Type B pancreatic cell (in vitro differentiated cells): ENCODE measurements at regions not wholly inside any gene's neighbourhood (a gene's known extent, or its start where the extent isn't known, plus 50 kb on each side); places are given as distances from the start of the nearest gene placed in this dataset.

Source experiments
- DNase-seq: peaks from one replicate; pipeline ENCODE4 v3.0.0; 2021; ENCODE audit warnings: mixed read lengths; ENCODE audit not compliant: unreplicated experiment; ENCODE audit errors: extremely low spot score
- H3K27ac Mint-ChIP-seq: 2 replicates; pipeline ENCODE4 v1.8.0; 2021; ENCODE audit warnings: mild to moderate bottlenecking, mixed read lengths
- H3K27me3 Mint-ChIP-seq: 2 replicates; pipeline ENCODE4 v1.8.0; 2021; ENCODE audit warnings: mixed read lengths
- H3K36me3 Mint-ChIP-seq: 2 replicates; pipeline ENCODE4 v1.8.0; 2021; ENCODE audit warnings: mixed read lengths
- H3K4me1 Mint-ChIP-seq: one replicate; pipeline ENCODE4 v1.8.0; 2021; ENCODE audit warnings: mixed read lengths; ENCODE audit not compliant: unreplicated experiment
- H3K4me3 Mint-ChIP-seq: 2 replicates; pipeline ENCODE4 v1.8.0; 2021; ENCODE audit warnings: mild to moderate bottlenecking, mixed read lengths
- H3K9me3 Mint-ChIP-seq: 2 replicates; pipeline ENCODE4 v1.8.0; 2021; ENCODE audit warnings: mixed read lengths
- CTCF ChIP-seq: fragments of 200-600 bp; sonication (generic); conservative IDR thresholded peaks from 2 replicates; pipeline ENCODE4 v1.5.0; 2021; ENCODE audit warnings: antibody characterized with exemption, mild to moderate bottlenecking

GRCh38 chr6:56363796-56364430 lies 116.5 kb upstream of the COL21A1 start:
- no peak overlapping the region for H3K4me3 Mint-ChIP-seq
- peaks cover 46% of the 10 kb centered on the region for H3K4me1 Mint-ChIP-seq
- peak overlapping the region; percentile 7 for H3K27ac Mint-ChIP-seq
- no peak for TF ChIP-seq CTCF
- H3K9me3 Mint-ChIP-seq, result no peaks in the 10 kb centered on the region
- DNase-seq, result no peak
- no peaks in the 10 kb centered on the region for H3K36me3 Mint-ChIP-seq
- no peaks in the 10 kb centered on the region for H3K27me3 Mint-ChIP-seq

GRCh38 chr6:56361812-56362211 lies 114.4 kb upstream of the COL21A1 start:
- no peak for TF ChIP-seq CTCF
- Mint-ChIP-seq H3K27ac (no peak overlapping the region), H3K4me1 (peaks cover 43% of the 10 kb centered on the region), H3K4me3 (no peak overlapping the region), H3K36me3 (no peaks in the 10 kb centered on the region), H3K27me3 (no peaks in the 10 kb centered on the region), H3K9me3 (no peaks in the 10 kb centered on the region)
- DNase-seq, result no peak

GRCh38 chr6:56359201-56359899 lies 112.0 kb upstream of the COL21A1 start:
- no peak overlapping the region for H3K27ac Mint-ChIP-seq
- H3K4me1 Mint-ChIP-seq, result peaks cover 29% of the 10 kb centered on the region
- no peaks in the 10 kb centered on the region for H3K27me3 Mint-ChIP-seq
- no peaks in the 10 kb centered on the region for H3K36me3 Mint-ChIP-seq
- TF ChIP-seq CTCF, result peak; percentile 93
- no peaks in the 10 kb centered on the region for H3K9me3 Mint-ChIP-seq
- DNase-seq, result no peak
- no peak overlapping the region for H3K4me3 Mint-ChIP-seq

GRCh38 chr6:56357616-56358373 lies 110.4 kb upstream of the COL21A1 start:
- no peak for TF ChIP-seq CTCF
- no peak overlapping the region for H3K27ac Mint-ChIP-seq
- peaks cover 18% of the 10 kb centered on the region for H3K4me1 Mint-ChIP-seq
- H3K36me3 Mint-ChIP-seq, result no peaks in the 10 kb centered on the region
- peaks cover 13% of the 10 kb centered on the region for H3K9me3 Mint-ChIP-seq
- no peak for DNase-seq
- no peaks in the 10 kb centered on the region for H3K27me3 Mint-ChIP-seq
- no peak overlapping the region for H3K4me3 Mint-ChIP-seq

DNA sequence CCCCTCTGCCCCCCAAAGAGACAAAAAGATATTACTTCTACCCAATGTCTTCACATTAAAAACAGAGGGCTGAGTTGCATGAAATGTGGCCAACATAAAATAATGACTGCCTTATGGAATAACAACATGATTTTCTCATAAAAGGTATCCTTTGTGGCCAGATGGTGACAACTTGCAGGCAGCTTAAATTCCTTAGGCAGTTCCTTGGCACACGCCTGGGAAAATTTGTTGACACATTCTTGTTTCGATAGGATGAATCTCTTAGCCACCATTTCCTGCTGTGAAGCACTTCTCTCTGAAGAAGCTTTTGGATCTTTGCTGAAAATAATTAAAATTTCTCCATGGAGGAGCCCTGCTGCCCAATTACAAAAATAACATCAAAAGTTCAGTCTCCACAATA lies 109.0 kb upstream of the COL21A1 start:
- Mint-ChIP-seq H3K27me3 (no peaks in the 10 kb centered on the region), H3K4me1 (peaks cover 13% of the 10 kb centered on the region), H3K36me3 (no peaks in the 10 kb centered on the region), H3K27ac (no peak overlapping the region), H3K4me3 (no peak overlapping the region), H3K9me3 (peaks cover 13% of the 10 kb centered on the region)
- no peak for DNase-seq
- TF ChIP-seq CTCF, result no peak
